Esophagus squamous epithelium (tissue), 4 donors: ENCODE measurements at regions not wholly inside any gene's neighbourhood (a gene's known extent, or its start where the extent isn't known, plus 50 kb on each side); places are given as distances from the start of the nearest gene placed in this dataset.

ENCODE experiments used
- CTCF ChIP-seq, 6 experiments: fragments of 450-650 bp in 4 of 6; fragments of 200-600 bp in 2 of 6; sonication (generic) in 2 of 6; IDR thresholded peaks; one replicate each; pipeline ENCODE4 v1.5.1; 2016 to 2019; ENCODE audit warnings: antibody characterized with exemption in 6 of 6, mild to moderate bottlenecking in 4 of 6, moderate library complexity in 4 of 6
- POLR2A ChIP-seq, 4 donors: fragments of 450-650 bp; IDR thresholded peaks; one replicate each; pipeline ENCODE4 v1.6.1; 2017; ENCODE audit warnings: antibody characterized with exemption in 4 of 4, mild to moderate bottlenecking in 4 of 4, moderate library complexity in 3 of 4

- no peak for TF ChIP-seq CTCF (IDR thresholded peaks at IDR 0.05)
- no peak for TF ChIP-seq POLR2A (IDR thresholded peaks at IDR 0.05)
These were observed 54.4 kb upstream of the KCND3 start for GRCh38 chr1:112043901-112044300.
